ENCODE measurements at regions not wholly inside any gene's neighbourhood (a gene's known extent, or its start where the extent isn't known, plus 50 kb on each side); places are given as distances from the start of the nearest gene placed in this dataset.

DNA sequence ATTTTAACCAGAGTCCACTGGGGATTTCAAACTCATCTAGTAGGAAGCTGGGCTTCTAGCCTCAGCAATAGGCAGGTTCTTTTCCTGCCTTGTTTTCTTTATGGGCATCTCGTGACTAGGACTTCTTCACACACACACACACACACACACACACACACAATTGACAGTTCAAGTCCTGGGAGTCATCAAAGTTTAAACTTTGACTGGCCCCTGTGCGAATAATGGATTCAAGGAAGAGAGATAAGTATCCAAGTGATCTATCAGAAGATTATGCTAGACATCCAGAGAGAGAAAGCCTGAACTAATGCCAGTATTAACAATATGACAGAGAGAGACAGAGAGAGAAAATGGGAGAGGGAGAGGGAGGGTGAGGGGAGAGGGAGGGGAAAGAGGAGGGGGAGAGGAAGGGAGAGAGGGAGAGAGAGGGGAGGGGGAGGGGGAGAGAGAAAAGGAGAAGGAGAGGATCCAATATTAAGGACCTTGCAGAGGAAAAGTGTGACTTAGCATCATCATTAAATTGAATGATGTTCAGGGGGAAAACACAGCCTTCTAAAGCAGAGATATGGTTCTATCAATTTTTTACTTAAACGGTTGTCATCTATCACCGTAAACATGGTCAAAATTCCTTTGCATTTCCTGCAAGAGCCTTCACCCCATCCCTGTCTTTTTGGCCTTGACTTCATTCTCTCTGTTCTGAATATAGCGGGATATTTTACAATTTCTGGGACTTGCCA lies 327.6 kb upstream of the ZEB2 start:
- intact Hi-C loops (cut with DNase I), result no loop called here
- DNase-seq, result no peak
- Histone ChIP-seq H3K36me3 (no peaks in the 10 kb centered on the region), H3K9me3 (no peaks in the 10 kb centered on the region), H3K27me3 (no peaks in the 10 kb centered on the region), H3K4me3 (no peak overlapping the region), H3K27ac (no peak overlapping the region), H3K4me1 (no peaks in the 10 kb centered on the region)
- WGBS, 2 donors, result 74 to 85% methylated on average over 5 of the region's 5 CpGs
- TF ChIP-seq EP300 (IDR thresholded peaks at IDR 0.05) (no peak), POLR2AphosphoS5 (IDR thresholded peaks at IDR 0.05) (no peak), POLR2A (IDR thresholded peaks at IDR 0.05) (no peak)
- TF ChIP-seq, protein P1, sequence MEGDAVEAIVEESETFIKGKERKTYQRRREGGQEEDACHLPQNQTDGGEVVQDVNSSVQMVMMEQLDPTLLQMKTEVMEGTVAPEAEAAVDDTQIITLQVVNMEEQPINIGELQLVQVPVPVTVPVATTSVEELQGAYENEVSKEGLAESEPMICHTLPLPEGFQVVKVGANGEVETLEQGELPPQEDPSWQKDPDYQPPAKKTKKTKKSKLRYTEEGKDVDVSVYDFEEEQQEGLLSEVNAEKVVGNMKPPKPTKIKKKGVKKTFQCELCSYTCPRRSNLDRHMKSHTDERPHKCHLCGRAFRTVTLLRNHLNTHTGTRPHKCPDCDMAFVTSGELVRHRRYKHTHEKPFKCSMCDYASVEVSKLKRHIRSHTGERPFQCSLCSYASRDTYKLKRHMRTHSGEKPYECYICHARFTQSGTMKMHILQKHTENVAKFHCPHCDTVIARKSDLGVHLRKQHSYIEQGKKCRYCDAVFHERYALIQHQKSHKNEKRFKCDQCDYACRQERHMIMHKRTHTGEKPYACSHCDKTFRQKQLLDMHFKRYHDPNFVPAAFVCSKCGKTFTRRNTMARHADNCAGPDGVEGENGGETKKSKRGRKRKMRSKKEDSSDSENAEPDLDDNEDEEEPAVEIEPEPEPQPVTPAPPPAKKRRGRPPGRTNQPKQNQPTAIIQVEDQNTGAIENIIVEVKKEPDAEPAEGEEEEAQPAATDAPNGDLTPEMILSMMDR (IDR thresholded peaks at IDR 0.05), result no peak

DNA sequence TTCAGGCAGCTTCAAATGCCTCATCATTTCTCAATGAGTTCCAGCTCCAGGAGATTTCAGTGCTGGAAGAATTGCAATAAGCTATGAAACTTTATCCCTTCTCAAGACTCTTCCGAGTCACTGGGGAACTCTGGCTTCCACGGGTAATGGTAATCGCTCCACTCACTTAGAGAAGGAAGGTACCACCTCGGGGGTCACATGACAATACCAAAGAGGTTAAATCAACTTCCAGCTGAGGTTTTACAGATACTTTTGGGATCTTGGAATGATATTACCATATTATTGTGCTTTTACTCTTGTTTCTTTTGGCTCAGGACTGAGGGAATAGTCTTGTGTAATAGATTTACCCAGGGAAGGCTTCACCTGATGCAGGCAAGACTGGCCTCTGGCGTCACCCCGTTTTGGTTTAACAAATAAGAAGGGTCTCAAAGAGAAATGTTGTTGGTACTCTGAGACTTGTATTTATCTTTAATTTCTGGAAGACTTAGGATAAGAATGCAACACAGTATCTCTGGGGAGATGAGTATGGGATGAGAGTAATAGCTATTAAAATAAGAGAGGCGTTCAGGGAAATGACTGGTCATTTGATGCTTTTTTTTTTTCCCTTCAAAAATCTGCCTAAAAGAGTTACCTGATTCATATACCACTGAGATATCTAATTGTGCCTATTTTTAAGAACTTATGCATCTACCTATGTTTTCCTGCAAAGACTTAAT lies 316.9 kb upstream of the ZEB2 start:
- TF ChIP-seq POLR2A (IDR thresholded peaks at IDR 0.05), result no peak
- TF ChIP-seq, protein P1 (IDR thresholded peaks at IDR 0.05), result no peak
- no peak for TF ChIP-seq EP300 (IDR thresholded peaks at IDR 0.05)
- TF ChIP-seq POLR2AphosphoS5 (IDR thresholded peaks at IDR 0.05), result no peak
- H3K4me3 ChIP-seq, result no peak overlapping the region
- no peaks in the 10 kb centered on the region for H3K36me3 ChIP-seq
- no peak overlapping the region for H3K27ac ChIP-seq
- no peak for DNase-seq
- peaks cover 0 to 13% (median 8%) of the 10 kb centered on the region in 4 donors for H3K4me1 ChIP-seq
- H3K27me3 ChIP-seq, result no peaks in the 10 kb centered on the region
- intact Hi-C loops (cut with DNase I), result no loop called here
- H3K9me3 ChIP-seq, result no peaks in the 10 kb centered on the region
- 82 to 91% methylated on average over 7 of the region's 7 CpGs for WGBS, 2 donors

DNA sequence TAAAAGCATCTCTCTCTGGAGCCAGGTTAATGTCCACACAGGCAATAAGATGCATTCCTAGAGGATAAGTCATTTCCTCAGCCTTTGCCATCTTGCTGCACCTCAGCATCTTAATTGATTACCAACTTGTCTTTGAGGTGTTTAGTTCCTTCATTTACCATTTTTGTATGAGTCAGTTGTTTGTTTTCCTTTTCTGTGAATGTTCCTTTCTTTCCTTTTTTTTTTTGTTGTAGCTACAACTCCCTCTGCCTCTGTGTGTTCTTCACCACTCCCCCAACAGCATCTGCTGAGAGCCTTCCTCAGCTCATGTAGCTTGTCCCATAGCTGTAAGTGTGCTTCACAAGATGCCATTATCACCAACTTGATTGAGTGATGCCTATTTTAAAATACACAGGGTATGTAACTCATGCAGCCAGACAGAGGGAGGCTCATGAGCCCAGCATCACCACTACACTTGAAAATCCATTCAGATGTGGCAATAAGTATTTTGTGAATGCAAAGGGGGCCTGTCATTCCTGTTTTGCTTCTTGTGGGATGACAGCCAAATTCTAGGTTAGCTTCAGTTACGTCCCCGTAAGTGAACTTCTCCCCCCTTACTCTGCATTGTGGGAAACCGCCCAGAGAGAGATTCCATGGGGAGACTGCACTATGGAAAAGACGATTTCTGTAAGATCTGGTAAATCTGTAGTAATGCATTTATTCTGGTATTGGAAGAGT lies 315.9 kb upstream of the ZEB2 start:
- no peaks in the 10 kb centered on the region for H3K36me3 ChIP-seq
- TF ChIP-seq, protein P1 (IDR thresholded peaks at IDR 0.05), result no peak
- TF ChIP-seq EP300 (IDR thresholded peaks at IDR 0.05) (no peak), POLR2AphosphoS5 (IDR thresholded peaks at IDR 0.05) (no peak), POLR2A (IDR thresholded peaks at IDR 0.05) (no peak)
- H3K9me3 ChIP-seq, result no peaks in the 10 kb centered on the region
- intact Hi-C loops (cut with DNase I), result no loop called here
- no peak overlapping the region for H3K4me3 ChIP-seq
- no peak for DNase-seq
- H3K4me1 ChIP-seq, result peaks cover 0 to 13% (median 8%) of the 10 kb centered on the region in 4 donors
- H3K27ac ChIP-seq, result no peak overlapping the region
- WGBS, 2 donors, result 72 to 87% methylated on average over 4 of the region's 4 CpGs
- H3K27me3 ChIP-seq, result no peaks in the 10 kb centered on the region

DNA sequence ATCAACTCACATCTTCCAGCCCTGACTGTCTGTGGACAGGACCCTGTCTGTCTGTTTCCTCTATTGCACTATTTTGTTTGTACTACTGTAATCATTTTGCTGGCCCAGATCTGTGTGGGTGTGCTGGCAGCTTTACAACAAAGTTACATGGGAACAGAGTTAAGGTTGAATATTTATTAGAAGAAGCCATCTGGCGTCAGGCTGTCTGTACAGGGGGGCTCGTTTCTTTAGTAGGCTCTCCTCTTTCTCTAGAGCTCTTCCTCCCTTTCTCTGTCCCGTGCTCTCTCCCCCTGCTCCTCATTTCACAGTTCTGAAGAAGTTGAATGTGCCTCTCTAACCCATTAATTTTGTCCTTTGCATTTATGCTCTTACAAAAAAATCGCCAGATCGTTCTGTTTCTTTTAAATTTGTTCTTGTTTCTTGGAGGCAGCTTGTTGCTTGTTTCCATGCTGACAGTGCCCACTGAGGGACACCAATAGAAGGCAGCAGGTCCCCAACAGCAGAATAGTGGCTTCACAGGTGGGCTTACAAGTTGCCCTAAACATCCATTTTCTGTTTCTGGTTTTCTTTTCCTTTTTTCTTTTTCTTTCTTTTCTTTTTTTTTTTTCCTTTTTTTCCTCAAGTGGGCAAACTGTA lies 315.2 kb upstream of the ZEB2 start:
- no peak overlapping the region for H3K27ac ChIP-seq
- TF ChIP-seq EP300 (IDR thresholded peaks at IDR 0.05), result no peak
- TF ChIP-seq, protein P1 (IDR thresholded peaks at IDR 0.05), result no peak
- no peak for TF ChIP-seq POLR2A (IDR thresholded peaks at IDR 0.05)
- no peak for TF ChIP-seq POLR2AphosphoS5 (IDR thresholded peaks at IDR 0.05)
- peaks cover 0 to 13% (median 8%) of the 10 kb centered on the region in 4 donors for H3K4me1 ChIP-seq
- WGBS, 2 donors, result 51 to 57% methylated on average over 5 of the region's 5 CpGs
- no peaks in the 10 kb centered on the region for H3K36me3 ChIP-seq
- intact Hi-C loops (cut with DNase I), result no loop called here
- no peaks in the 10 kb centered on the region for H3K9me3 ChIP-seq
- no peaks in the 10 kb centered on the region for H3K27me3 ChIP-seq
- peak; percentile 68 for DNase-seq
- no peak overlapping the region for H3K4me3 ChIP-seq

Data from sigmoid colon (tissue), 6 donors.